ENCODE measurements at regions not wholly inside any gene's neighbourhood (a gene's known extent, or its start where the extent isn't known, plus 50 kb on each side); places are given as distances from the start of the nearest gene placed in this dataset.

DNA sequence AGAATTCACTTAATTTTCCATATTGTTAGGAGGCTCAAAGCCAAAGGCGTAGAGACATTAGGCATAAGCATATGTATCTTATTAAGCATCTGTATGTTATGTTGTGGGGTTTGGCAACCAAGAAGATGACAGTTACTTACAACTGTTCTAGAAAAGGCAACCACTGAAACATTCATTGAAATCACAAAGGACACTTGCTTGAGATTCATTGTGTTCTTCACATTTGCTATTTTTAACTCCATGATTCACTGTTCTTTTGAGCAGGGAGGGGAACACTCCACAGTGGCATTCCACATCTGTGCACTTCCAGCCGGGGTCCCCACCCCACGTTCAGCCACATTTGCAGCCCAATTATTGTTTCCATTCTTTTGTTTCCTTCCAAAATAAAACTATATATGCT lies 107.1 kb downstream of the PALM2AKAP2 start:
- TF ChIP-seq RCOR1 (IDR thresholded peaks at IDR 0.05; ENCODE audit: insufficient replicate concordance, low read length) = no peak
- Histone ChIP-seq H2AFZ (replicated peaks; ENCODE audit: low read length, poor library complexity) (no peak overlapping the region), H3K4me1 (ENCODE audit: control insufficient read depth, insufficient read depth, low read length) (peaks cover 8% of the 10 kb centered on the region), H3K27ac (ENCODE audit: insufficient read depth, low read length) (no peak overlapping the region), H3K18ac (ENCODE audit: low read depth, low read length) (no peak overlapping the region), H3K27me3 (ENCODE audit: control insufficient read depth, insufficient read depth, low read length) (no peaks in the 10 kb centered on the region), H3K4me2 (ENCODE audit: low read depth, low read length) (no peak overlapping the region; the same call in 1 of the 2 replicates), H2BK120ac (ENCODE audit: low read depth, low read length) (no peak overlapping the region), H3K9ac (ENCODE audit: low read depth, low read length) (no peak overlapping the region), H2BK20ac (ENCODE audit: low read depth, low read length) (no peak overlapping the region), H3K4ac (ENCODE audit: low read depth, low read length) (no peak overlapping the region), H3K23ac (ENCODE audit: low read depth, low read length) (no peak overlapping the region), H3K9me1 (ENCODE audit: insufficient read depth, low read length) (peaks cover 16% of the 10 kb centered on the region), H3K9me3 (ENCODE audit: control insufficient read depth, insufficient read depth, low read length) (no peaks in the 10 kb centered on the region), H3K56ac (ENCODE audit: extremely low read depth, insufficient read depth, low read length) (no peak overlapping the region), H3K79me1 (ENCODE audit: low read depth in 1 of 2, low read length in 2 of 2) (peaks cover 22 to 48% of the 10 kb centered on the region in 2 experiments), H4K91ac (ENCODE audit: insufficient read depth, low read depth, low read length) (no peak overlapping the region), H4K5ac (ENCODE audit: low read depth, low read length) (no peak overlapping the region), H3K36me3 (ENCODE audit: control insufficient read depth, insufficient read depth, low read length) (no peaks in the 10 kb centered on the region), H3K14ac (replicated peaks; ENCODE audit: low read depth, low read length) (no peak overlapping the region), H2AK9ac (replicated peaks; ENCODE audit: low read depth, low read length, poor library complexity) (no peak overlapping the region), H2BK15ac (ENCODE audit: low read depth, low read length) (no peak overlapping the region), H4K20me1 (ENCODE audit: insufficient read depth, low read length) (peaks cover 15% of the 10 kb centered on the region), H3K4me3 (ENCODE audit: insufficient read depth, low read depth, low read length) (no peak overlapping the region), H4K8ac (ENCODE audit: low read depth in 2 of 2, low read length in 2 of 2) (no peak overlapping the region), H2BK5ac (ENCODE audit: low read depth, low read length, poor library complexity, severe bottlenecking) (peak overlapping the region; percentile 38), H2AK5ac (ENCODE audit: low read depth, low read length) (no peak overlapping the region)
- in situ Hi-C loops (cut with MboI; ENCODE audit: low sequenced_read_pairs) (no loop called here), intact Hi-C loops (cut with micrococcal nuclease) (loop anchor here (10.0 kb wide), 1 partner anchor 122 kb away; no protein-coding TSS in a partner anchor), dilution Hi-C loops (cut with HindIII; ENCODE audit: low sequenced_read_pairs, unreplicated experiment) (no loop called here)
- ChIA-PET CTCF (interaction anchor here (0.5 to 1.4 kb wide), 4 partner anchors 15 to 422 kb away, joined by 3 to 4 read pairs (median 3); no protein-coding TSS in a partner anchor), POLR2A (ENCODE audit: unreplicated experiment) (no interaction called here)
- peak; percentile 60; the same call in 1 of the 2 replicates for ATAC-seq (ENCODE audit: low read depth)
- BruUV-seq (replicated peaks) = no TSS peak
- peak; percentile 74 for DNase-seq
- WGBS, 2 experiments (ENCODE audit: extremely low coverage in 2 of 2, insufficient read length in 1 of 2) = no CpG with 5 or more reads among the region's 3 CpGs

All from IMR-90 (cell line).